K562 (cell line): ENCODE measurements at regions not wholly inside any gene's neighbourhood (a gene's known extent, or its start where the extent isn't known, plus 50 kb on each side); places are given as distances from the start of the nearest gene placed in this dataset.

Experiments used
- DPF2 ChIP-seq: fragments of 450-650 bp; IDR thresholded peaks from 2 replicates; pipeline ENCODE4 v1.6.1; 2016
- FOXA3 ChIP-seq, 2 experiments: fragments of 450-650 bp in 1 of 2; sonication (generic) in 1 of 2; formaldehyde crosslinking; IDR thresholded peaks in 1 of 2; conservative IDR thresholded peaks in 1 of 2; 2 replicates each; pipeline versions ENCODE4 v1.4.0 to v1.8.0; 2020 to 2022; ENCODE audit warnings: mild to moderate bottlenecking in 2 of 2, missing genetic modification reagents in 1 of 2
- GTF3C2 ChIP-seq: IDR thresholded peaks from 3 replicates; pipeline ENCODE4 v1.6.1; 2011; ENCODE audit warnings: borderline replicate concordance, mild to moderate bottlenecking, moderate library complexity; ENCODE audit not compliant: insufficient read length; ENCODE audit errors: extremely low read depth
- JUND ChIP-seq, 2 experiments: IDR thresholded peaks; 2 replicates in 1 of 2; 3 replicates in 1 of 2; pipeline ENCODE4 v1.6.1; 2011; ENCODE audit warnings: borderline replicate concordance in 2 of 2, low read depth in 2 of 2, low read length in 2 of 2, improper control_type of control experiment in 1 of 2, missing biosample characterization in 1 of 2, missing genetic modification characterization in 1 of 2, missing genetic modification reagents in 1 of 2
- MCM5 ChIP-seq: fragments of 450-650 bp; IDR thresholded peaks from 2 replicates; pipeline ENCODE4 v1.6.1; 2016; ENCODE audit warnings: low read depth
- NR0B1 ChIP-seq: fragments of 450-650 bp; IDR thresholded peaks from one replicate; pipeline ENCODE4 v1.6.1; 2018; ENCODE audit warnings: mild to moderate bottlenecking, moderate library complexity; ENCODE audit not compliant: partially characterized antibody
- PTTG1 ChIP-seq: fragments of 450-650 bp; IDR thresholded peaks from 2 replicates; pipeline ENCODE4 v1.6.1; 2016; ENCODE audit warnings: low read depth, mild to moderate bottlenecking, missing genetic modification characterization, missing compliant biosample characterization
- ZNF766 ChIP-seq: fragments of 200-800 bp; sonication (Bioruptor generic); conservative IDR thresholded peaks from 2 replicates; pipeline ENCODE4 v1.6.1; 2016; ENCODE audit warnings: missing genetic modification characterization, missing compliant biosample characterization
- TF ChIP-seq, protein P1 (sequence below): fragments of 450-650 bp; formaldehyde crosslinking; IDR thresholded peaks from 2 replicates; pipeline ENCODE4 v1.4.0; 2020; ENCODE audit warnings: mild to moderate bottlenecking, moderate library complexity
- TF ChIP-seq, protein P2 (sequence below): fragments of 450-650 bp; conservative IDR thresholded peaks from 2 replicates; pipeline ENCODE4 v1.6.1; 2016; ENCODE audit warnings: missing genetic modification characterization, low read depth, mild to moderate bottlenecking, missing compliant biosample characterization, moderate library complexity
- TF ChIP-seq, protein P3 (sequence below): sonication (generic); formaldehyde crosslinking; IDR thresholded peaks from 2 replicates; pipeline ENCODE4 v1.8.0; 2022; ENCODE audit warnings: mild to moderate bottlenecking, missing genetic modification reagents
- TF ChIP-seq, protein P4 (sequence below): fragments of 250-450 bp; sonication (Bioruptor Pico); IDR thresholded peaks from 2 replicates; pipeline ENCODE4 v1.8.0; 2021; ENCODE audit warnings: moderate library complexity, mild to moderate bottlenecking, inconsistent platforms

- TF ChIP-seq, protein P1, sequence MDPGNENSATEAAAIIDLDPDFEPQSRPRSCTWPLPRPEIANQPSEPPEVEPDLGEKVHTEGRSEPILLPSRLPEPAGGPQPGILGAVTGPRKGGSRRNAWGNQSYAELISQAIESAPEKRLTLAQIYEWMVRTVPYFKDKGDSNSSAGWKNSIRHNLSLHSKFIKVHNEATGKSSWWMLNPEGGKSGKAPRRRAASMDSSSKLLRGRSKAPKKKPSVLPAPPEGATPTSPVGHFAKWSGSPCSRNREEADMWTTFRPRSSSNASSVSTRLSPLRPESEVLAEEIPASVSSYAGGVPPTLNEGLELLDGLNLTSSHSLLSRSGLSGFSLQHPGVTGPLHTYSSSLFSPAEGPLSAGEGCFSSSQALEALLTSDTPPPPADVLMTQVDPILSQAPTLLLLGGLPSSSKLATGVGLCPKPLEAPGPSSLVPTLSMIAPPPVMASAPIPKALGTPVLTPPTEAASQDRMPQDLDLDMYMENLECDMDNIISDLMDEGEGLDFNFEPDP: no peak
- TF ChIP-seq, protein P2, sequence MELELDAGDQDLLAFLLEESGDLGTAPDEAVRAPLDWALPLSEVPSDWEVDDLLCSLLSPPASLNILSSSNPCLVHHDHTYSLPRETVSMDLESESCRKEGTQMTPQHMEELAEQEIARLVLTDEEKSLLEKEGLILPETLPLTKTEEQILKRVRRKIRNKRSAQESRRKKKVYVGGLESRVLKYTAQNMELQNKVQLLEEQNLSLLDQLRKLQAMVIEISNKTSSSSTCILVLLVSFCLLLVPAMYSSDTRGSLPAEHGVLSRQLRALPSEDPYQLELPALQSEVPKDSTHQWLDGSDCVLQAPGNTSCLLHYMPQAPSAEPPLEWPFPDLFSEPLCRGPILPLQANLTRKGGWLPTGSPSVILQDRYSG (tag): peak; percentile 71; the same call in 1 of the 2 replicates
- TF ChIP-seq JUND (IDR thresholded peaks at IDR 0.05; ENCODE audit: borderline replicate concordance, low read depth, low read length) (no peak), JUND (tag; IDR thresholded peaks at IDR 0.05; ENCODE audit: borderline replicate concordance, low read depth, low read length) (no peak; the same call in 2 of the 3 replicates), GTF3C2 (no peak), MCM5 (no peak), FOXA3 (CRISPR knock-in tag; conservative IDR thresholded peaks at IDR 0.05 in 1 of 2, IDR thresholded peaks at IDR 0.05 in 1 of 2) (no peak), ZNF766 (CRISPR knock-in tag) (0 out of 2 replicates have a peak, but pooled peaks have one; percentile 42), DPF2 (no peak), NR0B1 (no peak), PTTG1 (tag) (peak; percentile 86)
- TF ChIP-seq, protein P3, sequence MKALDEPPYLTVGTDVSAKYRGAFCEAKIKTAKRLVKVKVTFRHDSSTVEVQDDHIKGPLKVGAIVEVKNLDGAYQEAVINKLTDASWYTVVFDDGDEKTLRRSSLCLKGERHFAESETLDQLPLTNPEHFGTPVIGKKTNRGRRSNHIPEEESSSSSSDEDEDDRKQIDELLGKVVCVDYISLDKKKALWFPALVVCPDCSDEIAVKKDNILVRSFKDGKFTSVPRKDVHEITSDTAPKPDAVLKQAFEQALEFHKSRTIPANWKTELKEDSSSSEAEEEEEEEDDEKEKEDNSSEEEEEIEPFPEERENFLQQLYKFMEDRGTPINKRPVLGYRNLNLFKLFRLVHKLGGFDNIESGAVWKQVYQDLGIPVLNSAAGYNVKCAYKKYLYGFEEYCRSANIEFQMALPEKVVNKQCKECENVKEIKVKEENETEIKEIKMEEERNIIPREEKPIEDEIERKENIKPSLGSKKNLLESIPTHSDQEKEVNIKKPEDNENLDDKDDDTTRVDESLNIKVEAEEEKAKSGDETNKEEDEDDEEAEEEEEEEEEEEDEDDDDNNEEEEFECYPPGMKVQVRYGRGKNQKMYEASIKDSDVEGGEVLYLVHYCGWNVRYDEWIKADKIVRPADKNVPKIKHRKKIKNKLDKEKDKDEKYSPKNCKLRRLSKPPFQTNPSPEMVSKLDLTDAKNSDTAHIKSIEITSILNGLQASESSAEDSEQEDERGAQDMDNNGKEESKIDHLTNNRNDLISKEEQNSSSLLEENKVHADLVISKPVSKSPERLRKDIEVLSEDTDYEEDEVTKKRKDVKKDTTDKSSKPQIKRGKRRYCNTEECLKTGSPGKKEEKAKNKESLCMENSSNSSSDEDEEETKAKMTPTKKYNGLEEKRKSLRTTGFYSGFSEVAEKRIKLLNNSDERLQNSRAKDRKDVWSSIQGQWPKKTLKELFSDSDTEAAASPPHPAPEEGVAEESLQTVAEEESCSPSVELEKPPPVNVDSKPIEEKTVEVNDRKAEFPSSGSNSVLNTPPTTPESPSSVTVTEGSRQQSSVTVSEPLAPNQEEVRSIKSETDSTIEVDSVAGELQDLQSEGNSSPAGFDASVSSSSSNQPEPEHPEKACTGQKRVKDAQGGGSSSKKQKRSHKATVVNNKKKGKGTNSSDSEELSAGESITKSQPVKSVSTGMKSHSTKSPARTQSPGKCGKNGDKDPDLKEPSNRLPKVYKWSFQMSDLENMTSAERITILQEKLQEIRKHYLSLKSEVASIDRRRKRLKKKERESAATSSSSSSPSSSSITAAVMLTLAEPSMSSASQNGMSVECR (CRISPR knock-in tag): no peak
- TF ChIP-seq, protein P4, sequence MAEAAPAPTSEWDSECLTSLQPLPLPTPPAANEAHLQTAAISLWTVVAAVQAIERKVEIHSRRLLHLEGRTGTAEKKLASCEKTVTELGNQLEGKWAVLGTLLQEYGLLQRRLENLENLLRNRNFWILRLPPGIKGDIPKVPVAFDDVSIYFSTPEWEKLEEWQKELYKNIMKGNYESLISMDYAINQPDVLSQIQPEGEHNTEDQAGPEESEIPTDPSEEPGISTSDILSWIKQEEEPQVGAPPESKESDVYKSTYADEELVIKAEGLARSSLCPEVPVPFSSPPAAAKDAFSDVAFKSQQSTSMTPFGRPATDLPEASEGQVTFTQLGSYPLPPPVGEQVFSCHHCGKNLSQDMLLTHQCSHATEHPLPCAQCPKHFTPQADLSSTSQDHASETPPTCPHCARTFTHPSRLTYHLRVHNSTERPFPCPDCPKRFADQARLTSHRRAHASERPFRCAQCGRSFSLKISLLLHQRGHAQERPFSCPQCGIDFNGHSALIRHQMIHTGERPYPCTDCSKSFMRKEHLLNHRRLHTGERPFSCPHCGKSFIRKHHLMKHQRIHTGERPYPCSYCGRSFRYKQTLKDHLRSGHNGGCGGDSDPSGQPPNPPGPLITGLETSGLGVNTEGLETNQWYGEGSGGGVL (CRISPR knock-in tag): no peak
Observed at GRCh38 chr15:67977414-67978089, 76.6 kb upstream of the PIAS1 start (continued).
